HG03097 (cell line): ENCODE measurements at regions not wholly inside any gene's neighbourhood (a gene's known extent, or its start where the extent isn't known, plus 50 kb on each side); places are given as distances from the start of the nearest gene placed in this dataset.
"Not testable (repeated sequence)": the region's sequence is repeated elsewhere in the genome, so short reads cannot be mapped to it uniquely, and the experiment has no call there.

Experiments
- ATAC-seq: cut with Tn5 transposase; IDR thresholded peaks from one replicate; pipeline ENCODE4 v1.9.1; 2021; ENCODE audit not compliant: unreplicated experiment, low FRiP score

- ATAC-seq, result not testable (repeated sequence)
Observed at GRCh38 chr14:37784203-37784826, 188.9 kb downstream of the TTC6 start.

GRCh38 chr14:37784827-37785223, 189.4 kb downstream of the TTC6 start:
- ATAC-seq, result not testable (repeated sequence)

GRCh38 chr14:37785298-37785697, 189.9 kb downstream of the TTC6 start:
- not testable (repeated sequence) for ATAC-seq

GRCh38 chr14:37786114-37786625, 190.7 kb downstream of the TTC6 start:
- ATAC-seq, result not testable (repeated sequence)

GRCh38 chr14:37787879-37788494, 192.6 kb downstream of the TTC6 start:
- ATAC-seq, result no peak

GRCh38 chr14:37791384-37792036, 196.1 kb downstream of the TTC6 start:
- ATAC-seq, result no peak

- no peak for ATAC-seq
Observed at GRCh38 chr14:37792124-37792523, 196.7 kb downstream of the TTC6 start.

GRCh38 chr14:37796703-37797416, 201.4 kb downstream of the TTC6 start:
- ATAC-seq, result no peak

- no peak for ATAC-seq
Observed at GRCh38 chr14:37797675-37798074, 202.2 kb downstream of the TTC6 start.

- no peak for ATAC-seq
Observed at GRCh38 chr14:37807722-37808121, 212.3 kb downstream of the TTC6 start.

GRCh38 chr14:37810094-37810801, 214.8 kb downstream of the TTC6 start:
- no peak for ATAC-seq

- no peak for ATAC-seq
Observed at GRCh38 chr14:37813732-37814131, 218.3 kb downstream of the TTC6 start.

GRCh38 chr14:37816135-37816534, 220.7 kb downstream of the TTC6 start:
- no peak for ATAC-seq

GRCh38 chr14:37816743-37817295, 221.4 kb downstream of the TTC6 start:
- no peak for ATAC-seq

GRCh38 chr14:37819155-37820015, 224.0 kb downstream of the TTC6 start:
- no peak for ATAC-seq

GRCh38 chr14:37820810-37821209, 225.4 kb downstream of the TTC6 start:
- ATAC-seq, result not testable (repeated sequence)

GRCh38 chr14:37824939-37825712, 229.7 kb downstream of the TTC6 start:
- no peak for ATAC-seq

- no peak for ATAC-seq
Observed at GRCh38 chr14:37826869-37827268, 231.4 kb downstream of the TTC6 start.

GRCh38 chr14:37830271-37830670, 234.8 kb downstream of the TTC6 start:
- ATAC-seq, result no peak
